Fibroblast of skin of right quadriceps (primary cell): ENCODE measurements at regions not wholly inside any gene's neighbourhood (a gene's known extent, or its start where the extent isn't known, plus 50 kb on each side); places are given as distances from the start of the nearest gene placed in this dataset.

Source experiments
- DNase-seq: peaks from one replicate; pipeline ENCODE4 v3.0.0-alpha.2; 2013

DNA sequence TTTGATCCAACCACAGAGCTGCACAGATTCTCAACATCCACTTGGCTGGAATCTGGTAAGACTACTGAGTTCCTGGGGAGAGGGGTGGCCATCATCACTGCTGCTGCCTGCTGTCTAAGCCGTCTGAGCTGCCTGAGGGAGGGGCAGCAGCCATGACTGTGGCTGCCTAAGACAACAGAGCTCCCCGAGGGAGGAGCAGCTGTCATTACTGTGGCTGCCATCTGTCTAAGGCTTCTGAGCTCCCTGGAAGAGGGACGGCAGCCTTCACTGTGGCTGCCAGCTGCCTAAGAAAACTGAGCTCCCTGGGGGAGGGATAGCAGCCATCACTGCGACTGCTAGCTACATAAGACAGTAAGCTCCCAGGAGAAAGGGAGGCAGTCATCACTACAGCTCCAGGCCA, 584.4 kb downstream of the NR4A2 start:
- no peak for DNase-seq

DNA sequence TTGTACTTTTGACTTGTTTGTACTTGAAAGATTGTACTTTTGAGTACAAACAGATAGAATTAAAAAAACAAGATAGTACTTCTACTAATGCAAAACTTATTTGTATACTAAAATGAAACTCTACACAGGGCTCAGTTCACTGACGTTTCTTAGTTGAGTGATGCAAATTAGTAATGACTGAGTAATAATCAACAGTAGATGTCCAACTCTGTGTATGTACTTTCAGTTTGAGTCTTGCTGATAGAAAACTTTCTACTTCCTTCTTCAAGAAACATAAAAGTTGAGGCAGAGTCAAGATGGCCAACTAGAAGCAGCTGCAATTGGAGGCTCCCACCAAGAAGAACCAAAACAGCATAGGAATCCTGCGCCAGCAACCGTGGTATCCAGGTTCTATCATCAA, 585.0 kb downstream of the NR4A2 start:
- no peak for DNase-seq

DNA sequence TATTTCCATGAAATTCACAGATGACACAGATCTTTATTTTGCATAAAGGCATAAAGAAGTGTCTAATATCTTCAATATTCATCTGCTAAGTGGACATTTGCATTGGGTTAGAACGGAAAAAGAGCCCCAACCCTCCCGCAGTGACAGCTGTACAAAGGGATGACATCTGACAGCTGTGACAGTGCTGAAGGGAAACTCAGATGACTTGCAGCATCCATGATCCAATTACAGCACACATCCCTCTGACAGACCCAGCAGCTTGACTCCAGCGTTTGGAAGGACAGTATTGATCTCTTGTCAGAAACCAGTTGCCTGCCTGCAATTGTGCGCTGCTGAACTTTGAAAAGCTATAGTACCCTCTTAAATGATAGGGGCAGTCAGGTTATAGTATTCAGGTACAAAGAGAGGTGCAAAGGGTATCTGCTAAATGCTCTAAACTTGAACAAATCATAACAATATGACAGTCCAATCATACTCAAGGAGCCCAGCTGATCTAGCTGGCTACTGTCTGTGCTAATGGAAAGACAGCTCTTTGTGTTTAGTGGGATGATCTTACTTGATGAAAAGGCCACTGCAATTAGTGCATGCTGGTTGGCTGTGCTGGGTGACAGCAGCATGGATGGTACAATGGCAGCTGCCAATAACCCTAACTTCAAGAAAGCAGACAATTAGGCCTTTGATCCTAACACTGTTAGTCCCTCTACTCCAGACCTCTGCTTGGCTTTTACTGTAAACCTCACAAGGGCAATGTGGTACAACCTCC, 599.2 kb downstream of the NR4A2 start:
- DNase-seq: no peak

DNA sequence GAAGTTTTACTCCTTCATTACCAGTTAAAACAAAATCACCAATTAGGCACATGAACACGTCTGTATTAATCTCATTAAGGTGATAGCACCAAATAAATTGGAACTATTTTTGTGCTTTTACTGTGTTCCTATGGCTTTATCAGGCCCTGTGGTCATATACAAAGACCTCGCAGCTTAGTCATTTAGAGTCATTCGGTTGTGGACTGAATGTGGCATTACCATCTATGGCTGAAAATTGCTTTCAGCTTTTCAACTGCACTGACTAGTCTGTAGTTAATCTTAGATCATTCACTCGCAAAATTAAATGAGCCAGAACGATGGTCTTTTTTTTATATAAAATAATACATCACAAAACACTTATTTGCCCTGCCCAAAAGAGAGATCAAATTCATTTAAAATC, 601.7 kb downstream of the NR4A2 start:
- DNase-seq: no peak

DNA sequence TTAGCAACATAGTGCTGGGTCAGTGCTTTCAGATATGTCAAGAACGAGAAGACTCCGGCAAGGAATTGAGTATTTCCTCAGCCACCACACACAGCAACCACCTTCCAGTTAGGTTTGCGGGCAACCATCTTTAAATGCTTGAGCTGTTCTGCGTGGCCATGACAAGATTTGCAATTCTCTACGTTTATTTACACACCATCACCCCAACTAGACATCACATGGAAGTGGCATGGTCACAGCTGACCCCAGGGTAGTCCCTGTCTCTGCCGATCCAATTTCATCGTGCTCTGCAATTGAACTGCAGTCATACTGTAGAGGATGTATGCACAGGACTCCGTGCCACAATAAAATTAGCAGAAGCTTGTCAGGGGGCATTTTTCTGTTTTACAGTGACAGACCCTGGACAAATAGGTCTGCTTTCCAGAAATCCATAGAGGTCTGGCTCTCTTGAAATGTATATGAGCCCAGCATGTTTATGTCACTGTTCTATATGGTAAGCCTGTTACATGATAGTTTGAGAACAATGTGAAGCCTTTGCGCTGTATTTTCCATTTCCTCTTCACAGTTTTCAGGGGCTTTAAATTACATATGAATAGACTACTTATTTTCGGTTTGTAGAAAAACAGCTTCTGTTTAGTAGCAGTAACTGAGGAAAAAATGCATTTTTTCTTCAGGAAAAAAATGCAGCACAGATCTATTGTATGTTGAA, 605.2 kb downstream of the NR4A2 start:
- no peak for DNase-seq

DNA sequence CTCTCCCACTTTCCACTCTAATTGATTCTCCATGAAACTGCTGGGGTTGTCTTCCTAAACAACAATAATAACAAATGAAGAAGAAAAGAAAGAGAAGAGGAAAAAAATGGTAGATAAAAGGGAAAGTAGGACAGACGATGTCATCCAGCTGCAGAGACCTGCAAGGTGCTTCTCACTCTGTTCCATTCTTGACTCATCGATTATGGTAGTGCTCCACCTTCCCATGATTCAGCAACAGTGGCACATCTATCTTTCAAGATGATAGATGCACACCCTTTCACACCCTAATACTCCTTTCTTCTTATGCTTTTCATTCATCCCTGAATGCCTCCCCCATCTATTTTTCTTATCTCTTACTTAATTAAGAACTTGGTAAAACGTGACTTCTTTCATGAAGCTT, 610.2 kb downstream of the NR4A2 start:
- DNase-seq: no peak

DNA sequence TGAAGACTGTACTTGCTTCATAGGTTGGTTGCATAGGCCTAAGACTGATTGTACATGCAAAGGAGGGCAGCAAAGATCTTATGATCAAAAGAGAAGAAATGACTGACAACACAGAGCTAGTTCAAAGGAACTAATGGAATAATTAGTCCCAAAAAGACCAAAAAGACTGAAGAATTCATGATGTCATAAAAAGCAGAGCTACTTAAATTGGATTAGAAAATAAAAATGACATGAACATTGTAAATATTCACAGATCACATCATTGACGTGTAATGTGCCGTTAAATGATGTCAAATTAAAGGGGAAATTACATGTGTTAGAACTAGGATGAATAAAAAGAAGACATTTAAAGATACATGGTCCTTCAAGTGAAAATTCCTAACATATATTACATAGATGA, 616.8 kb downstream of the NR4A2 start:
- DNase-seq: no peak

DNA sequence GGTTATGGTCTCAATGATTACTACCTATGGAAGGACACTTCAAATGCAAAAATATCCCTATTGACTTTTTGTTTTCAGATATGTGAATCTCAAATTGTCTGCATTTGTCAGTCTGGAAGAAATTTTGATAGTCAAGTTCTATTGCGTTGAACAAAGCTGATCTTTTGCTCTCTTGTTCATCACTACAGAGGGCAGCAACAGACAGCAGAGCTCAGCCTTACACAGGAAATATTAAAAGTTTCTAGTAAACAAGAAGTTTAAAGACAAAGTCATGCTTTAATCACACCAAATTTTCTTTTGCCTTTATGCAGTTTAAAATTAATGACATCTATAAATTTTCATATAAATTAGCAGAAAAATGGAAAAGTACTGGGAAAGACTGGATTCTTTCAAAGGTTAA, 617.5 kb downstream of the NR4A2 start:
- DNase-seq: no peak

DNA sequence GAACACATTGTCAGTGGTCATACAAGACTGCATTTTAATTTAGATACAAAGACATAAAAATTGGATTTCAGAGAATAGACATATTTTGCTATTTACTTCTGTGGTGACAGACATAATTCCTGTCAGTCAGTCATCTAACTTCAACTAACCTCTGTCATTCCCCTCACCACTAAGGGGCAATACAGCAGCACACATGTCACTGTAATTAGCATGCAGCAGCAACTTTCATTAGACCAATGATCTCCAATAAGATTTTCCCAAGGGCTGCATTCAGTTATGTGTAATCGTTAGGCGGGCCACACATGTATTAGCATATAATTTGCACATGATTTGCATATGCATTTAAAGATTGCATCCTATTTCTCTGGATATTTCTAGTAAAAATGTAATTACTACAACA, 624.5 kb downstream of the NR4A2 start:
- no peak for DNase-seq

DNA sequence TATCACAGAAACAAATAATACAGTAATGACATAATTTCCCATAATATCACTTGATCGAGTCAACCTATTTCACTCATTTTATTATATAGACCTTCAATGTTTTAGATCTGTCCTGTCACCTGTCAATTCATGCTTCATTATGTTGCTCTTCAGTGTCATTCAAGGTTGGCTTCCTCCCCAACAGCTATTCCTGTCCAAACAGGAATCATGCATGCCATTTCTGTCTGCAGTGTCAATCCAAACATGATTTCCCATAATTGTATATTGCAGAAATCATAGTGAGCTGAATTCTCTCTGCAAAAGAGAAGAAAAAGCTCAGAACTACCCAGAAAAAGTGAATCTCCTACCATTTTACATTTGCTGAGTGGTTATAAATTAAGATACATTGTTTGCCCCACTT, 628.6 kb downstream of the NR4A2 start:
- DNase-seq: no peak

DNA sequence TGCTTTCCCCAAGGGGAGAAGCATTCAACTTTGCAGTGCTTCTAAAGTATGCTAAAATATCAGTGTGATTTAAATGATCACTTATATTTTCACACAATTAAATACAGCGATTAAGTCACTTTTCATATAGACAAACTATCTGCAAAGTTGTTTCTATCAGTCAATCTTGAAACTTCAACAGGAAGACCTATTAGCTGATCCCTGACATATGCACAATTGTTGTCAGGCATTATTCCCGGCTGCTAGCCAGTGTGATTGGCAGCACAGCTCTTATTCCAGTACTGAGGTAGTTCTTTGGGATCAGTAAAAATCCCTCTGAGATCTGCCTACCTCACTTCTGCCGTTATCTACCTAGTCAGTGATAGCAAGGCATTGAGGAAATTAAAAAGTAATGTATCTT, 629.5 kb downstream of the NR4A2 start:
- DNase-seq: no peak

DNA sequence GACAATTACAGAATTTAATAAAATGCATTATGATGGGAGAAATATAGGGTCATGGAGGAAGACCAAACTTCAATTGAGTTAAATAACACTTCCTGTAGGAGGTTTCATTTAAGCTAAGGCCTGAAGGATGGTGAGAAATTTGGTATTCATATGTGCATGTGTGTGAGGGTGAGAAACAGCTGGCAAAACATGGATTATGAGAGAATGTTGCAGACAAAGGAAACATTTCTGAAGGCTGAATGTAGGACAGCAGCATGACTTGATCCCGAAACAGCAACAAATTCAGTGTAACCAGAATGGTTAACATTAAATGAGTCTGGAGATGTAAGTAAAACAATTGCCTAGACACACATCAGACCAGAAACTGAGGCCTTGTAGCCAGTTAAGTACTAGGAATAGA, 630.8 kb downstream of the NR4A2 start:
- no peak for DNase-seq

DNA sequence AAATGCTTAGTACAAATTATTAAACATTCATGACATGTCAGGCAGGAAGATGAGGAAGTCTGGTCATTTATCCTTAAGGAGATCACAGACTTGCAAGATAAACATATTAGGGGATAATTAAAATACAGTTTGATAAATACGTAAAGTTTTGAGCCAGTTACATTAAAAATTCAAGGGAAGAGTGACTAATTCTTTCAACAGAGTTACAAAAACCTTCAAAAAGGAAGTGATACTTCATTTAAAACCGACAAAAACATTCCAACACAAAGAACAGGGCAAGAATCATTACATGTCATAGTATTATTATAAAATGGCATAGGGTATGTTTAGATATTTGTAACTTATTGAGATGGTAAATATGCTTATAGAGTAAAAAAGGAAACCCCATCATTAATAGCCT, 636.0 kb downstream of the NR4A2 start:
- no peak for DNase-seq

DNA sequence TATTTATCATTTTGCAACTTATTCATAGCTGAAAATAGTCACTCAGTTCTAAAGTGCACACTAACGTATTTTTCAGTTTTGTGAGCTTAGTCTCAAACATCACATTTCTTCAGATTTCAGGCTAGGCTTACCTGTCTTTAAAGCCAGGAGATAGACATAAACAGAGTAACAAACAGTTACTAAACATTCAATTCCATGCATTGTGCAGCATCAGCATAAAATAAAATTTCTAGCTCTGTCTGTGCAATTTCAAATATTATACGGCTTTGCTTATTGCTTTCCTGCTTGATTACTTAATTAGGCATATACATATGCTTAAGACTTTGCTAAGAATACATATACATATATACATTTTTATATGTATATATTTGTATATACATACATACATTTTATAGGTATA, 637.0 kb downstream of the NR4A2 start:
- DNase-seq: no peak

DNA sequence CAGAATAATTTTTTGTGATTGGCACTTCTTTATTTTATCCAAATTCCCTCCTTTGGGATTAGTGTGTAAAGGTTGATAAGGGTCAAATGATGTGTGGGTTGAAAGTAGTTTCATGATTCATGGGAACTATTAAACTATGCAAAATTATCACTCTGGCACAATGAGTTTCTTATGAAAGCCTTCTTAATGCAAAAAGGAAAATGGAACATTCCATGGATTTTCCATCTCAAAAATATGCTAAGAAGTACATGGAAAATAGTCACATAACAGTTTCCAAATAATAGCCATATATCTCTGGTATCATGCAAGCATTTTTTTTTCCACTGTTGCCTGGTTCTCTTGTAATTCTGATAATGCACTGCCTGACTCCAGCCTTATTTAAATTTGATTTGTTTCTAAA, 639.7 kb downstream of the NR4A2 start:
- DNase-seq: no peak

DNA sequence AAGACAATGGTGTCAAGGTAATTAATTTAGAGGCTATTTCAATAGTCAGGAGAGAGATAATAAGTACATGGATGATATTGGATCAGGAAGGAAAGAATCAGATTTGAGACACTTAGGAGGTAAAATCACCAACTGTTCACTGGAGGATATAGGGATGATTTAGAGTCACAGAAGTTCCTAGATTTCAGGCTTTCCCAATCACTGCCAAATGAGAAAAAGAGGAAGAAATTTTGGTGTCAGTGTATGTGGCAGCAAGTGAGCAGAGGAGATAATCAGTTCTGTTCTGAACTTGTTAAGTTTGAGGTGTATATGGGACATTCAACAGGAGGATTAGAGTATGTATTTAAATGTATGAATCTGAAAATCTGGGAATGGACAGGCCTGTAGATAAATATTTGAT, 640.4 kb downstream of the NR4A2 start:
- DNase-seq: no peak

DNA sequence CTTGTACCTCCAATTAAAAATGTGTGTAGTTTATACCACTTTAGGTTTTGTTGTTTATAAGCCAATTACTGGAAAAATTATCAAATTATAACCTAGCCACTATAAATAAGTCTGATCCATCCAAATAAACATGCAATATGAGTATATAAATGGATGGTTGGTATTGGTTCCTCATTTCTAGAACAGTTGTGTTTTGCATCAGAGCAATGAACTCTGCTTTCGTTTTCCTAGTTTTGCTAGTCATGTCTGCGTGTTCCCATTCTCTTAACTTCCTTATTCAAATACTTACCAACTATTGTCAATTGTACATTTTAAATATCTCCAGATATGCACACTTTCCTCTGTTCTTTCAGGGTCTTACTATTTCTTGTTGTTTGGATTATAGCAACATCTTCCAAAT, 641.7 kb downstream of the NR4A2 start:
- DNase-seq: no peak

DNA sequence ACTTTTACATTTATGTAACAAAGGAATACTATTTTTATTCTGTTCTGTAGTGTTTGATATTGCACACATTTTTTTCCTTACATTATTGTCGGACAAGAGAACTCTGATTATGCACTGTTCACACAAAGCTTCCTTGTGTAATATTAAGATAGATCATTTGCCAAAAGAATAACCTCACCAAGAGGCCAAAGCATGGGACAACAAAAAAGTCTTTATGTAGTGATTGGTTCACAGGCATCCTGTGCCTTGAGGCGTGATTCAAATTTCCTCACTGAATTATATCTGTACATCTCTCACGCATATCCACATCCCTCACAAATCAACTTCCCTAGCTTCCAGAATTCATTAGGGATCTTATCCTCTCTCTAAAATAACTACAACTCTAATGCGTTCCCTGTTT, 642.7 kb downstream of the NR4A2 start:
- no peak for DNase-seq

DNA sequence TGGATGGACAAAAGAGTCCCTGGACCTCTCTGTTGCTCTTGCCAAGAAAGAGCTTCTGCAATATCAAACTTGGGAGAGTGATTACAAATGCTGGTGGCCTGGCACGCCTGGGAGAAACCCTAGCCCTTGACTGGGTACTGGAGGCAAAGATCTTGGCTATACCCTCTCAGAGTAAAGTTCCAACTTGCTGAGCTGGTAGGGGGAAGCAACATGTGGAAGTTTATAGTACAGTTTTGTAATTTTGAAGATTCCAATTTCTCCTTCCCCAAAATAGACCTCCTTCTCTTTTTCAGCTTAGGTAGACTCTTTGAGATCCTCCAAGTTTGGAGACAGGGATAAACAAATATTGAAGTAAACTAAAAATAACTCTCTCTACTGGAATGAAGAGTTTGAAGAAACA, 645.3 kb downstream of the NR4A2 start:
- DNase-seq: no peak

DNA sequence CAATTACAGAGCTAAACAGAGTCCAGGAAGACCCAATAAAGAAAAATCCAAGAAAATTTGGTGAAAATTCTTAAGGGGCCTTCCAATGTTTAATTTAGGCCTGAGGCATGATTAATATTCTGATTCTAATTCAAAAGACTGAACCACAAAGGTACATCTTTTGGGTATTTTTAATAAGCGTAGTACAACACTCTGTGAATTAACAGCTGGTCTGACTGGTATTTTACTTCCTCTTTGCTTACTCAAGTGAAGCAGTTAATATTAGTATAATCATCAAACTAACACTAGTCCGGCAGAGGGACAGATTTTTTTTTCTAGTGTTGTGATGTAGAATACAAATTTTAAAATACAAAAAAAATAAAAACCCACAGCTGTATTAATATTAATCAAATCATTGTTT, 652.9 kb downstream of the NR4A2 start:
- DNase-seq: no peak

DNA sequence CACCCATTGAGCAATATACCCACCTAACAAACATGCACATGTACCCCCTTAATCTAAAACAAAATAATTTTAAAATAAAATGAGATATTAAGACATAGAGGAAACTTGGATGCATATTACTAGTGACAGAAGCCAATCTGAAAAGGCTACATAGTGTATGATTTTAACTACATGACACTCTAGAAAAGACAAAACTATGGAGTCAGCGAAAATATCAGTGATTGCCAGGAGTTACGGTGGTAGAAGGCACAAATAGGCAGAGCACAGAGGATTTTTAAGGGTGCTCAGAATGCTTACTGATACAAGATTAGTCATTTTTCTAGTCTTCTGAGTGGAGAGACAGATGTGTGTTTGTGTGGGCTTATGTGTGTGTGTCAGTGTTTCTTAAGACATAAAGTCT, 656.6 kb downstream of the NR4A2 start:
- no peak for DNase-seq

DNA sequence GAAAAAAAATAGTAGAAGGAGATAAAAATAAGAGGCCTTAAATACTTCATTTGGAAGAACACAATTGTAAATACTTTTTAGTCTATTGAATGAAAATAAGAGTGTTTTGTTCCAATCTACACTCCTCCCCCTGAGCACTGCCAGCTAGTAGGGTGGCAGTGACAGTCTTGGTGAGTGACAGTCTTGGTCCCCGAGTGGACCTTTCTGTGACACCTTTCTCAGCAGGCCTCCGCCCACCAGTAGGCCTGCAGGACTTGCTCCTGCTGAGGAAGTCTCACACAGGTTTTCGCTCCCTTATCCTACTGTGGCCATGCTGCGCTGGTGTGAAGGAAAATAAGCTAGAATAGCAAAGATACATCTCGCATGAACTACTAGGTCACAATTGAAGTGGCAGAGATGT, 666.8 kb downstream of the NR4A2 start:
- DNase-seq: no peak

DNA sequence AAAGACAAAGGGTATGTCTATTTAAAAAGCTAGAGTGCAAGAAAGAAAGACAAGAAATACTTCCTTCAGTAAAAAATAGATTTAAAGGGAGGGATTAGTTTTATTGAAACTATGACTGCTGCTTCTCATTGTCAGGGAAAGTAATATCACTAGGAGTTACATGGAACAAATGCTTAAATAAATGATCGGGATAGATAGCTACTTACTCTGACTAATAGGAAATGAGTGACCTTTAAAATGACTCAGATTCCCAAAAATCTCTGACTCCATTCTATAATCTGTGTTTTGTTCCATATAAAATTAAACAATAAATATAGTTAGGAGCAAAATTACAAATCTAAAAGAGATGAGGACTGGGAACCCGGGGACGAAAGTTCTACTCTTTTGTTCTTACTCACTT, 669.3 kb downstream of the NR4A2 start:
- no peak for DNase-seq

DNA sequence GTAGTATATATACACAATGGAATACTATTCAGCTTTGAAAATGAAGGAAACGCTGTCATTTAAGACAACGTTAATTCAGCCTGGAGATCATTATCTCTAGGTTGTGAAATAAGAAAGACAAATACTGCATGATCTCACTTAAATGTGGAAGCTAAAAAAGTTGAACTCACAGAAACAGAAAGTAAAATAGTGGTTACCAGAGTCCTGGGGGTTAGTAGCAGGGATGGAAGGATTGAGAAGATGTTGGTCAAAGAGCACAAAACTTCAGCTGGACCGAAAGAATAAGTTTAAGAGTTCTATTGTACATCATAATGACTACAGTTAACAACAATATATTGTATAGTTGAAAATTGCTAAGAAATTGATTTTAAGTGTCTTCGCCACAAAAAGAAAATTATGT, 670.3 kb downstream of the NR4A2 start:
- DNase-seq: no peak

DNA sequence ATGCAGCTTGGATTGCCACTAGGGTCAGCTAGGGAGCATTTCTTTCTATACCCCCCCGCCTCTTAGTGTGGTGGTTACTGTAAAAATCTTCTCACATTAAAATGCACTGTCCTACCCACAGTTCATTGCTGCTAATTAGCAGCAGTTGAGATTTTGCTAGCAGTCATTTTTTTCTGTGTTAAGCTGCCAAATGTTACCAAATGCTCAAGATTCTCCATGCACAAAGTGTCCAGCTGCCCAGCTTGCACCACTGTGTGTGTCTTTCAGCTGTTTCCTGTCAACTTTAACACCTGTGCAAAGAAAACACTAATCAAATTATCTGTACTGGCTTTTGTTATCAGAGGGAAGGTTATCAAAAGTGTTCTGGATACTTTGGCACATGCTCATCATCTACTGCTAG, 679.3 kb downstream of the NR4A2 start:
- DNase-seq: no peak
